Right hindlimb (tissue), 1 donor: ENCODE measurements at regions not wholly inside any gene's neighbourhood (a gene's known extent, or its start where the extent isn't known, plus 50 kb on each side); places are given as distances from the start of the nearest gene placed in this dataset.

ENCODE experiments used
- DNase-seq: peaks from one replicate; pipeline ENCODE4 v3.0.0-alpha.2; 2018

DNA sequence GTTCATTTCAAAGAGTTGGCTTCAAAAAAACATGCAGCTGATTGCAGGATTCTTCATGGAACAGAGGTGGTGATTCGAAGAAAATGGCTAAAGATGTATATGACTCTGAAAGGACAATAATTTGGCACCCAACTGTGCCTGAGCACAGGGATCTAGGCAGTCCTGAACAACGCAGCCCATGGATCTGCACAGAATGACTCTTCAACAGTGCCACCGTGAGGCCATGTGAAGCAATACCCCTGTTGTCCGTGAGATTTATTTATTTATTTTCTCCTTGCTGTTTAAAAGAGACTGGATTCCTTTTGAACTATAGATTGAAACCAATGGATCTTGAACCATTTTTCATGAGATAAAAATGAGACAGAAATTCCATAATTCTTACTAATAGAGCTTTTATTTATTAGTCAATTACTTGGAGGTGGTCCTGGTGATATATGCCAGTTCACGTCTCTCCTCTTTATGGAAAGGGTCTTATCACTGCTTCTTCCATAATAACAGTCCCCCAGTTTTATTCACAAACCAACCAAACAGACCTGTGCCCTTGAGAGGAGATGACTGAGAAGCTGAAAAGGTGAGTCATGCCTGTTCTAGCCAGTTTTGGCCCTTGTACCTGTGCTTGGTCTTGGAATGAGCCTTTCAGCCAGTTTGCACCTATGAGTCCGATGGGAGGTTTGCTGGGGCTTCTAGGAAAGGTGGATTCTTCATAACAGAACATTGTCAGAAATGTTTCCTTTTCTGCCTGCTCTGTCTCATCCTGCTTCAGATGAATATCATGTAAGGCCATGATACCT lies 1598.3 kb downstream of the AACS start:
- no peak for DNase-seq

GRCh38 chr12:126667339-126667738 lies 1599.6 kb upstream of the TMEM132C start:
- no peak for DNase-seq

- no peak for DNase-seq
Observed at GRCh38 chr12:126668538-126668937, 1598.4 kb upstream of the TMEM132C start.

DNA sequence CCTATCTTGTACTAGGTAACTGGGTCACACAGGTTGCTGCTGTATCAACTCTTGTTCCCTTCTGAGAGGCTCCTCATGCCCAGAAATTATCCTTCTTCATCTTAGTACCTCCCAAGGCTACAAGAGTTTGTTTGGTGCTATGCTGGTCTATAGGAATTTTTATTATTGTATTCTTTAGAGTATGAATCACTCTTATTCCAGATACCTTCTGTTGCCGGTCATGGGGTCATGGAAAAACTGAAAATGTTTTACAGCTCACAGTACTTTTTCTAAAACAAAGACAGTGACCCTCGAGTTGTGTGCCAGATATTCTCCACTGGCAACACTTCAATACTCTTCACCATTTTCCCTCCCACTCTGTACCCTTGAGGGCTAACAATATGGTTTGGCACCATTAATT lies 1598.0 kb upstream of the TMEM132C start:
- DNase-seq = no peak

DNA sequence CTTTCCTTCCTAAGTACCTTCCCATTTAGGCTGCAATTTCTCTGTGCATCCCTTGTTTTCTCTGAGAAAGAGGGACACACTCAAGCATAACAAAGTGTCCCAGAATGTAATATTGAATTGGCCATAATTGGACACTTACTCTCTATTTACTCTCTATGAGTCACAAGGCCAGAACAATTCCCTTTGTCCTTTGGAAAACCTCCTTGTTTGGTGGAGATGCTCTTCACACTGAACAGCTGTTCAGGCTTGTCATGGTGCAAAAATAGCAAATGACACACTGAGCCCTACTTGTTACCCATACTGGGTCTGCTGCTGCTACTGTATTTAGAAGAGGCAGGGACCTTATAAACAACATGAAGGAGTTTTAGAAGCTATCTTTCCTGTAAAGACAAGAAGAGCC lies 1590.5 kb upstream of the TMEM132C start:
- no peak for DNase-seq

- no peak for DNase-seq
Observed at GRCh38 chr12:126681676-126682075, 1585.3 kb upstream of the TMEM132C start.

DNA sequence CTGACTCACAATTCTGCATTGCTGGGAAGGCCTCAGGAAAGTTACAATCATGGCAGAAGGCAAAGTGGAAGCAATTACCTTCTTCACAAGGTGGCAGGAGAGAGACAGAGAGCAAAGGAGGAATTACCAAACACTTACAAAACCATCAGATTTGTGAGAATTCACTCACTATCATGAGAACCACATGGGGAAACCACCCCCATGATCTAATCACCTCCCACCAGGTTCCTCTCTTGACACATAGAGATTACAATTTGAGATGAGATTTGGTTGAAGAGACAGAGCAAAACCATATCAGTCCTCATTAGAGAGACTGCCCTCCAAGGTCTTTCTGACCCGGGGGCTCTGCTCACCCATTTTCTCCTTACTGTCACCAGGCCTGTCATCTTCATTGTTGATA lies 1582.3 kb upstream of the TMEM132C start:
- no peak for DNase-seq

DNA sequence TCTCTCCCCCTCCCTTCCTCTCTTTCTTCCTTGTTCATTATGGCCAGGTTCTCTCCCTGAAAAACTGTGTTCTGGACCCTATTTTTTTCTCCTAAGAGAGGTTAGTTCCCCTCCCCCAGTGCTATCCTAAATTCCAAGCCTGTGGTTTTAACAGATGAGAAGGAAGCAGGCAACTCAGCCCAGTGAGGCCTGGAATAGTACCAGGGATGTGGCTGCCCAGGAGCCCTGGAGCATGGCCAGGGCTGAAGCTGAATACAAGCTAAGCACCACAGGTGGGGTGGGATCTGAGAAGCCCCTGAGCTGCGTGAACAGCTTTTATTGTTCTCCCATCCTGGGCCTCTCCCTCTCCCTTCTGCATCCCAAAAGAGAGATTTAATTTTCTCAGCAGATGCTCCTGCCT lies 1581.3 kb upstream of the TMEM132C start:
- DNase-seq = no peak

DNA sequence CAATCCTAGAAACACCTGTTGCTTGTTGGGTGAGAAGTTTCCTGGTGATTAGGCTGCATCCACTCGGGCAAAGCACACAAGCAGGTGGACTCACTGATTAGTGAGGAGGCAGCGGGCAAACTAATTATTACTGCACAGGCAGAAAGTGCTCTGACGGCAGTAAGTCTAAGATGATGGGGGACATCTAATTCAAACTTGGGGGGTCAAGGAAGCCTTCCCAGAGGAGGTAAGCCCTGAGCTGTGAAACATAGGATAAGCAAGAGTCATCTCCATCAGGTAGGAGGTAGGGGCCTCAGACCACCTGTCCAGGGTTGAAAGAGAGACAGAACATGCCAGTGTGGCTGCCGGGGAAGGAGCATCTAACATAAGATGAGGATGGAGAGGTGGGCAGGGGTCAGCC lies 1578.4 kb upstream of the TMEM132C start:
- no peak for DNase-seq

- no peak for DNase-seq
Observed at GRCh38 chr12:126700096-126700495, 1566.9 kb upstream of the TMEM132C start.

DNA sequence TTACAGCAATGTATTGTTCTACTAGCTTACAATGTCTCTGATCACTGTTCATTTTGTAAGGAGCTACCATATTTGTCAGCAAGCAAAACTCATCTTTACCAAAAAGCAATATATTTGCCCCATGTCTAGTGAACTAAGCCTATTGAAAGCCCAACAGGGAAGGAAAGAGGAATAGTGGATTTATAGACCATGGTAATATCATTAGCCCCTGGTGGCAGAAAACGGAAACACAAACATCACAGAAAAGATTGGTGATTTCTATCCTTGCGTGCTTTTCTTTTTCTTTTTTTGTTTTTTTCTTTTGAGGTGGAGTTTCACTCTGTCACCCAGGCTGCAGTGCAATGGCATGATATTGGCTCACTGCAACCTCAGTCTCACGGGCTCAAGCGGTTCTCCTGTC lies 1562.4 kb upstream of the TMEM132C start:
- no peak for DNase-seq

DNA sequence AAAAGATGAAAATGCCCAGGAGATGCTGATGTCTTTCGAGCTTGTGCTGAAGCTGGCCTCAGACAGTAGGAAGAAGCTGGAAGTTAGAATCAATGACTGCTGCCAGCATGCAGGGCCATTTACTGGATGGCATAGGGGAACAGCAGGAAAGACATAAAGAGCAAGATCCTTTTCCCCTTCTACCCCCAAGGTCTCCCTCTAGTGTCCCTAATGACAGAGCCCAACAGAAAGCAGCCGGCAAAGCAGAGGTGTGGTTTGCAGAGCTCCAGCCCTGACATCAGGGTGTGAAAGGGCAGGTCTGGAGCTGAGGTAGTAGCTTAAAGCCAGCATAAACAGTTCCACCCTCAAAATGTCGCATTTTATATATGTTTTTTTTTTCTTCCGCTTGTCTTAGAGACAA lies 1560.7 kb upstream of the TMEM132C start:
- DNase-seq = no peak

DNA sequence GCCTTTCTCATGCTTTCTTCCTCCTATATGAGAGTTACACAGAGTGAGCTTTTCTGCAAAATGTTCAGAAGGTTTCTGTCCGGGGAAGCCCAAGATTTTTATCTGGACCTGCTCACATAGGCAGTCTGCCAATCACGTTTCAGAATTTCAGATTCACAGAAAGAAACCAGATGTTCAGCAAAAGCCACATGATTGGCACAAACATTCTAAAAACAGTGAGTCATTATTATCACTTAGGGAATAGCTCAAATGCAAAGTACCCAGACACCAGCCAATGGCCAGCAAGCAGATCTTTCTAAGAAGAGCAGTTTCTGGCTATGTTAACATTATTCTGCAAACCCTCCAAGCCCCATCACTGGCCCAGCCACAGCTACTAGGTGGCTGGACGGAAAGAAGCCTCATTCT lies 1558.5 kb upstream of the TMEM132C start:
- no peak for DNase-seq

DNA sequence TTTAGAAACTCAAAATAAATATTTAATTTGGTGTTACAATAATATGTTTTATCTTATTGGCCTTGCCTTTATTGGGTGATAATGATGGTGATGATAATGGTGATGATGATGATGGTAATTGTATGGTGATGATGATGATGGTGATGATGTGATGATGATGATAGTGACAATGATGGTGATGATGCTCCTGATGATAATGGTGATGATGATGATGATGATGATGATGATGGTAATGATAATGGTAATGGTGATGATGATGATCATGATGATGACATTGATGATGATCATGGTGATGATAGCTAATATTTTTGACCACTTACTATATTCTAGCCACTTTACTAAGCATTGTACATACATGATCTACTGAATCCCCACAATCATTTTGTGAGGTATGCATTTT lies 1548.6 kb upstream of the TMEM132C start:
- no peak for DNase-seq

GRCh38 chr12:126719912-126720705 lies 1546.9 kb upstream of the TMEM132C start:
- no peak for DNase-seq

DNA sequence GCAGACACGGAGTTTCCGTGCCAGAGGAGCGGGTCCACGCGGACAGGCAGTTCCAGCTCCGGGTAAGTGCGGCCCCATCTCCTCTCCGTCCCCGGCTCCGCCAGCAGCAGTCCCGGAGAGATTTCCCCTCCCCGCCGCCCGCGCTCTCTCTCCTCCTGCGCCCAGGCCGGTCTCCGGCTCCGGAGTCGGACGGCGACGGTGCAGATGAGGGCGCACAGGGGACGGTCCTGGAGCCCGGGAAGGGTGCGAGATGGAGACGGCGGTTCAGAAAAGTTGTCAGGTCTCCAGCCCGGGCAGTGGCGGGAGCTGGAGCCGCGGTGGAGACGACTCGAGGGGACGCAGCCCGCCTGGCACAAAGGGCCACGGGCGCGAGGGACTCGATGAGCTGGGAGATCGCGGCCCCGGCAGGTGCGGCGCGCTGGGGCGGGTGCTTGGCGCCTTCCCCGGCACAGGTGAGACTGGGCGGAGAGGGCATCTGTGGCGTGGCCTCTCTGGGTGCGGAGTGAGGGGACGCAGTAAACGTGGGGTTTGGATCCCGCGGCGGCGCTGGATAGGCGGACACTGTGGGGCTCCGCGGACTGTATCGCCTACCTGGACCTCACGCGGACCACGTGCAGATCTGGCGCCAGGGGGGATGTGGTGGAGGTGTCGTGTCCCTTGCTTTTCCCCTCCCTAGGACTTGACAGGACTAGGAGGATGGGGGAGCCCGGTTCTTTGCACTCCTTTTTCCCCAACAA lies 1540.3 kb upstream of the TMEM132C start:
- no peak for DNase-seq

- no peak for DNase-seq
Observed at GRCh38 chr12:126727218-126728075, 1539.5 kb upstream of the TMEM132C start.

DNA sequence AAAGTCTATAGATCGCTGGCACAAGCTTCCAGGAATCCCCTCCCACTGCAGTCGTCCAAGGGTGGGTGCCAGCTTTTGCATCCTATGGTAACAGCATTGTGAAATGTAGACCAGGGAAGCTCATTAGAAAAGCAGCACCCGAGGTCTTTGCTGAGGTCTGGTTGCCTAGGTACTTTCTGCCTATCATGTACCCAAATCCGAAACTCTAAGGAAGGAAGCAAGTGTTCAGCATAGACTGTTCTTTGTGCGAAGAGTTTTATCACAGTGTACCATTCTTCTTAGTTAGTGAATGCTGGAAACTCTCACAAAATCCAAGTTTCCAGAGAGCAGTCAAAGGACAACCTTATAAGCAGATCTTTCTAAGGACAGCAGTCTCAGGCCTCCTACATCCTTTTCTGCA lies 1532.7 kb upstream of the TMEM132C start:
- no peak for DNase-seq

- DNase-seq = no peak
Observed at GRCh38 chr12:126734710-126735109, 1532.3 kb upstream of the TMEM132C start.

DNA sequence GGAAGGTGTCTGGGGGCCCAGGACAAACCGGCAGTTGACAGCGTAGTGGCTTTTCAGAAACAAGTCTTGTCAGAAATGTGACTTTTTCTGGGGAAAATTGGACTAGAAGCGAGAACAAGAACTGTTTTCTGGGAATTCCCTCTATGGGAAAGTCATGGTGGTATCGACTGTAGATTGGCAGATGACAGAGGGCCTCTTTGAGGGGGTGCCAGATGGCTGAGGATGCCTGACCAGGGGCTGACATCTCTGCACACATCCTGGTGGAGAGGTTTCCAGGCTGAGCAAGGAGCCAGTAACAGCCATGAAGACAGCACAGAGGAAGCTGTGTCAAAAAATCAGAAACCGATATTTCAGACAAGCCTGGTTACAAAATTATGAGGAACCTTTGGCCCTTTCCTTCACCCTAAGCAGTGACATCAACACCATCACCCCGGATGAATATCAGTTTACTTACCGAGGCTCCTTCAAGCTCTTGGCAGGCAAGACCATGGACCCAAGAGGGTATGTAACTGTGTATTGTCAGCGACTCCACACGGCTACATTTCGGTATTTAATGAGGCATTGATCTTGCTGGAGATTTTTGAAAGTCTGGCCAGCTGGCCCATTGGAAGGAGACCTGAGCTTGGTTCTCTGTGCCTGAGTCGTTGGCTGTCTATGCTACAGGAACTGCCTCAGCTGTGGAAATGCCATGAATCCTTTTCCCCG lies 1525.3 kb upstream of the TMEM132C start:
- peak; percentile 69 for DNase-seq

DNA sequence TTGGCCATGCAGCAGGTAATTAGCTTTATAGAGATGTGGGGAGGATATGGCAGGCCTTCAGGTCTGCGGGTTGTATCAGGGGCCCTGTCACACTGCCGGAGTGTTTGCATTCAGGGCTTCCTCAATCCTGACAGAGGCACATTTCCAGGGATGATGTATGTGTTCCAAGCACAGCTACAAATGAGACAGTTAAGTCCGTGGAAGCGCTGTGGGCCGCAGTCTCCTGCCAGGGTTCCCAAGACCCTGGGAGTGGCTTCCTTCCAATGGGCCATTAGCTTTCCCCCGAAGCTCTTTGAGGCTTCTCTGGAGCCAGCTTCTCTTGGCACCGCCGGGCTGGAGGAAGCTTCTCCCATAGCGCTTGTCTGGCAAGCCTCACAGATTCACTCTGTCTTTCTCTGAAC lies 1524.7 kb upstream of the TMEM132C start:
- DNase-seq = peak; percentile 89
